ENCODE measurements at regions not wholly inside any gene's neighbourhood (a gene's known extent, or its start where the extent isn't known, plus 50 kb on each side); places are given as distances from the start of the nearest gene placed in this dataset.

- no peak for ATAC-seq
- TF ChIP-seq ZNF565 (CRISPR knock-in tag; conservative IDR thresholded peaks at IDR 0.05; ENCODE audit: low read depth) (no peak), CREB5 (CRISPR knock-in tag; IDR thresholded peaks at IDR 0.05; ENCODE audit: low read depth) (no peak), TCF4 (CRISPR knock-in tag; IDR thresholded peaks at IDR 0.05; ENCODE audit: borderline replicate concordance) (no peak), GLIS3 (CRISPR knock-in tag; IDR thresholded peaks at IDR 0.05) (no peak), ZFP3 (CRISPR knock-in tag; IDR thresholded peaks at IDR 0.05) (no peak), CSRNP3 (CRISPR knock-in tag; IDR thresholded peaks at IDR 0.05) (no peak)
Observed at GRCh38 chr1:87575528-87575927, 246.8 kb downstream of the LMO4 start.

GRCh38 chr1:87578464-87578863, 249.8 kb downstream of the LMO4 start:
- no peak for TF ChIP-seq CREB5 (CRISPR knock-in tag; IDR thresholded peaks at IDR 0.05; ENCODE audit: low read depth)
- no peak for TF ChIP-seq TCF4 (CRISPR knock-in tag; IDR thresholded peaks at IDR 0.05; ENCODE audit: borderline replicate concordance)
- TF ChIP-seq PPARA (CRISPR knock-in tag; IDR thresholded peaks at IDR 0.05; ENCODE audit: borderline replicate concordance), result no peak
- TF ChIP-seq ARNTL (CRISPR knock-in tag; IDR thresholded peaks at IDR 0.05; ENCODE audit: borderline replicate concordance, low read depth), result no peak
- no peak for TF ChIP-seq ZC3H10 (CRISPR knock-in tag; IDR thresholded peaks at IDR 0.05)
- TF ChIP-seq ISL1 (CRISPR knock-in tag; IDR thresholded peaks at IDR 0.05), result no peak
- no peak for TF ChIP-seq ZNF8 (CRISPR knock-in tag; IDR thresholded peaks at IDR 0.05)
- no peak for TF ChIP-seq TSHZ2 (CRISPR knock-in tag; IDR thresholded peaks at IDR 0.05)
- no peak for TF ChIP-seq TOX (CRISPR knock-in tag; IDR thresholded peaks at IDR 0.05; ENCODE audit: borderline replicate concordance)
- no peak for TF ChIP-seq ESRRG (CRISPR knock-in tag; IDR thresholded peaks at IDR 0.05)
- no peak for TF ChIP-seq RARB (CRISPR knock-in tag; IDR thresholded peaks at IDR 0.05)
- no peak for TF ChIP-seq CSRNP3 (CRISPR knock-in tag; IDR thresholded peaks at IDR 0.05)
- TF ChIP-seq BACH2 (CRISPR knock-in tag; IDR thresholded peaks at IDR 0.05; ENCODE audit: borderline replicate concordance), result no peak
- TF ChIP-seq OSR1 (CRISPR knock-in tag; IDR thresholded peaks at IDR 0.05), result no peak
- no peak for TF ChIP-seq GLIS3 (CRISPR knock-in tag; IDR thresholded peaks at IDR 0.05)
- no peak for TF ChIP-seq POU6F1 (CRISPR knock-in tag; IDR thresholded peaks at IDR 0.05; ENCODE audit: borderline replicate concordance, low read depth)
- no peak for TF ChIP-seq ZNF70 (CRISPR knock-in tag; IDR thresholded peaks at IDR 0.05)
- no peak for TF ChIP-seq ZFP3 (CRISPR knock-in tag; IDR thresholded peaks at IDR 0.05)

GRCh38 chr1:87583459-87583858, 254.8 kb downstream of the LMO4 start:
- ATAC-seq, result peak; percentile 80
- no peak for TF ChIP-seq ZNF565 (CRISPR knock-in tag; conservative IDR thresholded peaks at IDR 0.05; ENCODE audit: low read depth)
- TF ChIP-seq TSHZ2 (CRISPR knock-in tag; IDR thresholded peaks at IDR 0.05), result no peak
- TF ChIP-seq PATZ1 (CRISPR knock-in tag; IDR thresholded peaks at IDR 0.05; ENCODE audit: borderline replicate concordance), result no peak
- TF ChIP-seq ARNTL (CRISPR knock-in tag; IDR thresholded peaks at IDR 0.05; ENCODE audit: borderline replicate concordance, low read depth), result no peak
- TF ChIP-seq ZFP3 (CRISPR knock-in tag; IDR thresholded peaks at IDR 0.05), result no peak
- no peak for TF ChIP-seq ESRRG (CRISPR knock-in tag; IDR thresholded peaks at IDR 0.05)
- TF ChIP-seq TOX (CRISPR knock-in tag; IDR thresholded peaks at IDR 0.05; ENCODE audit: borderline replicate concordance), result no peak

More at GRCh38 chr1:87578464-87578863, 249.8 kb downstream of the LMO4 start:
- no peak for ATAC-seq
